GM21529 (cell line): ENCODE measurements at regions not wholly inside any gene's neighbourhood (a gene's known extent, or its start where the extent isn't known, plus 50 kb on each side); places are given as distances from the start of the nearest gene placed in this dataset.

ENCODE experiments used
- ATAC-seq: cut with Tn5 transposase; IDR thresholded peaks from one replicate; pipeline ENCODE4 v1.9.1; 2021; ENCODE audit not compliant: unreplicated experiment

DNA sequence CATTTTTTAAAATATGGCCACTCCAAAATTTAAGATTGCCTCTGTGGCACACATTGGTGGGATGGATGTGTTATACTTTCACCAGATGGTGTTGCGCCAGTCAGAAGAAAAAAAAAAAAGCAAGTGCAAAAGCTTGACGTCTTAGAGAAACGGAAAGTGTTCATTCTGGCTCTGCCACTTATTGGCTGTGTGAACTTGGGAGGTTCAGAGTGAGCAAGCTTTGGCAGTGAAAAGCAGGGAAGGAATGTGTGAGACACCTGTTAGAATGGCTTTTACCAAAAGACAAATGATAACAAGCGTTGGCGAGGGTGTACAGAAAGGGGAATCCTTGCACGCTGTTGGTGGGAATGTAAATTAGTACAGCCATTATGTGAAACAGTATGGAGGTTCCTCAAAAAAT lies 298.0 kb downstream of the TMEM114 start:
- no peak for ATAC-seq

DNA sequence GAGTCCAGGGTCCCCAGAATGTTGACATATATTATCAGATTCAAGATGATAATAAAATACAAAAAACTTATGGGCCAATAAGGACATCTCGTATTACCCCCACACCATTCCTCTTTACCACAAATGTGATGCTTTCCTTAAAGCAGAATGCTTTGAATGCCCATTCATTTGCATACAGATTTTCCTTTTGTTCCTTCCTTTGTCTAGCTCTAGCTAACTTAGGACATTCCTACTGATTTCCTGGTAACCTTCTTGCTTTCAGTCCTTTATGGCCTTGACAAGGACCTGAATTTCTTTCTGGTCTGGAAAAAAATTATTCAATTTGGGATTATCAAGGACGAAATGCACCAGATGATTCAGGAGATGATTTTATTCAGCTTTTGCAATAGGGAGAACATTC lies 304.0 kb downstream of the TMEM114 start:
- ATAC-seq = no peak

DNA sequence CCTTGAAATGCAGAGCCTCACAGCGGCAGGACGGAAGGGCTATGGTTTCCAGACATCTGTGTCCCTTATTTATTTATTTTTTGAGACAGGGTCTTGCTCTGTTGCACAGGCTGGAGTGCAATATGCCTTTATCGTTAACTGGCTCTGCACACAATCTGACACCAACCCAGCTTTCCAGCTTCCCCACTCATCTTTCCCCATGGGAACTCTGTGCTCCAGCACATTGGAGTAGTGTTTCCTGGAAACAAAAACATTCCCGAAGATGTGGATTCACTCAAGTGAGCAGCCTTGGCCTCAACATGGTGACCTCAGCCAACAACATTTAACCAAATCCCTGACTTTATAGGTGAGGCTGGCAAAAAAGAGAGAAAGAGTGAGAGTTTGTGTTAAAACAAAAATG lies 307.1 kb downstream of the TMEM114 start:
- ATAC-seq = no peak

DNA sequence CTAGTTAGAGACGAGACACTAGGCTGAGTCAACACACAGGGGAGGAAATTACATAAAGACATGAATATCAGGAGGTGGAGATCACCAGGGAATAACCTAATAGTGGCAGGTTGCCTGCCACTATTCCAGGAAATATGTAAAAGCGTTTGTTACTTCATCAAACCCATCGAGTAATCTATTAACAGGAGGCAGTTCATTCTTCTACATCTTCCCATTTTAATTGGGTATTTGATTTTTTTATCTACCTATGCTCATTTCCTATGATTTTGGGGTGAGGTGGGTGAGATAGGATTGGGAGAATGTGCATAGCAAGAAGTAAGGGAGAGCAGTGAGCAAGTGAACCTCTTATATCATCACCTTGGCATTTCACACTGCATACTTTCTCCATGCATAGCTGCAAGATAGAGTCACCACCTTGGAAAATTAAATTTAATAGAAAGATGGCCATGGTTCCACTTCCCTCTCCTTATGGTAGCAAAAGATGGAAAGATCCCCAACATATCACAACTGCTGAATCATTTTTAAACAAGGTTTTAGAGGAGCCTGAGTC lies 312.2 kb downstream of the TMEM114 start:
- no peak for ATAC-seq

DNA sequence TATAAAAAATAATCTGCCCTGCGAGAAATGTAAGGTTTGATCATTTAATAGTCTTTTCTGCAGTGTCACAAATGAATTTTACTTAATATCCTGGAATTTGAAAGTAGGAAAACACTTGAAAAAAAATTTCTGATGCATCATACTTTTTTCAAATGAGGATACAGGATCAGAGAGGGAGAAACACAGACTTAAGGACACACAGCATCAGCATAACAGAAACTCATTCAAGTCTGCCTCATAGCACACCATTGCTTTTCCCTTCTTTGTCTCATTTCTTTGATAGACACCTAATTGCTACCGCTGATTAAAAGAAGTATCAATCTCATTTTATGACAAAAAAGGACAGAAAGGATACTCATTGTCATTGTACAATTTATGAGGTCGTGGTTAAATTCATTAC lies 319.0 kb downstream of the TMEM114 start:
- no peak for ATAC-seq

DNA sequence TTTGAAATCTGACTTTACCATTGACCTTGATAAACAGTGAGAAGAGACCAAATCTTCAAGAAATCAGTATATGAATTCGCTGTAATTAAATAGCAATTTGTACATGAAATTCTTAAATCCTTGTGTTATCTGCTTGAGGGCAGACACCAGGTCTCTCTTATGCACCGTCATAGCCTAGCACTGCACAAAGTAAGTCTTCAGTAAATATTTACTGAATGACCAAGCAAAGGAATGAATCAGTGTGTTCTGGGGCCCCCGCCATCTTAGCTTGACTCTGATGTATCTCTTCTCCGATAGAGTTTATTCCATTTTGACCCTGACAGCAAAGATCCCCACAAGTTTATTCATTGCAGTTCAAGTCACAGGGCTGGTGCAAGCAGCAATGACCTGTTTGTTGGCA lies 328.0 kb downstream of the TMEM114 start:
- no peak for ATAC-seq

DNA sequence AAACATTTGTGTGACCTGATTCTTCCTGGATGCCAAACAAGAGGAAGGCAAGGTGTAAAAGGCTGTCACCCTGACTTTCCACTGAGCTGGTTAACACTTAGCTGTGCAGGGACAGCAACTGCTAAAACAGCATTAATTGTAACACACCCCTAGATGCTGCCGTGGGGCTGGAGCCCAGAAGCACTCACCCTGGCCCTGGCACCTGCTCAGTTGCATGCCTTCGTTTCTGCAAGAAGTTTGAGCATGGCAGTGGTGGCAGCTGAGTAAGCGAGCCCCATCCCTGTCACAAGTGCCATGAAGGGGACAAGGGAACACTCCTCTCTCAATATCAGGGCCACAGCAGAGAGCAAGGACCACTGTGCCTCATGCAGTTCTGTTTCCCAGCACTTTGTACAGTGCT lies 330.2 kb downstream of the TMEM114 start:
- no peak for ATAC-seq

DNA sequence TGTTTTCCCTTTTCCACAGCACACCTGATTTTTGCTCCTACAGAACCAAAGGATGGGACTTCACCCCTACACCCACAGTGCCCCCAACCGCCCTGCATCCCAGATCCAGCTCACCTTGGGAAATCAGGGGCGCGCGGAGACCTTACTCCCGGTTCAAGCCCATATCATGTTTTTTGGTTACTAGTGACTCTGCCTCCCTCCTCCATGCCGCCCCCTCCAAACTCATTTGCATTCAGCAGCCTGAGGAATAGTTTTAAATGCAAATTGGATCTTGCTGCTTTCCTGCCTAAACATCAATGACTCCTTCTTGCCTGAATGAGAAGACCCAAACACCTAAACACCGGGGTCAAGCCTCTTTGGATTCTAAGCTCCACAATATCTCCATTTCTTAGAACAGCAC lies 331.8 kb downstream of the TMEM114 start:
- no peak for ATAC-seq

DNA sequence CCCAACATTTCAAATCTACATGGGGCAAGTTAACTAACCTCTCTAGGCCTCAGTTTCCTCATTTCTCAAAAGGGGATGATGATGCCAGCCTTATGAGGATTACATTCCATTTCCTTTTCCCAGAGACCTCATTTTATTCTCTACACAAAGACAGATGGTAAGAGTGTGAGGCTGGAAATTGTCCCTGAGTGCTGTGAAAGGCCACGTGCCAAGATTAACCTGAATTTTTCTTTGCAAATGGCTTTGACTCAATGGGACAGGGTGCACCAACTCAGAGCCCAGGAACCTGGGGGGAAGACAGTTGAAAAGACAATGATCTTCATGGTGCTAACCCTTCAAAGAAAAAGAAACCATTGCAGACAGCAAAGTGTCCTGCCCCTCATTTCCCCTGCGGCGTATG lies 332.8 kb downstream of the TMEM114 start:
- no peak for ATAC-seq

DNA sequence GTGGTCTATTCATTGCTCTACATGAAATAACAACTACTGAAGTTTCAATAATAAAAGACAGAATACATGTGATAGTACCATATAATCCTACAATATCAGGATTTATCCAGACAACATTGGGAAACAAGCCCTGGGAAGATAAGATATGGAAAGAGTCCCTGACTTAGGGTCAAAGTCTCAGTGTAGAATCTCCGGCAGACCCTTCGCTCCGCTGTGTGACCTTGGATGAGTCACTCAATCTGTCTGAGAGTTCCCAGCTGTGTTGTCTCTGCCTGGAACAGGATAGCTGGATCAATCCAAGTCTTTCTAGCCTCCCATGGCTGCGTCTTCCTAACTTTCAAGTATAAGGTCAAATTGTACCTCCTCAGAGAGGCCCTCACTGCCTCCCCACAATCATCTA lies 335.9 kb downstream of the TMEM114 start:
- no peak for ATAC-seq

DNA sequence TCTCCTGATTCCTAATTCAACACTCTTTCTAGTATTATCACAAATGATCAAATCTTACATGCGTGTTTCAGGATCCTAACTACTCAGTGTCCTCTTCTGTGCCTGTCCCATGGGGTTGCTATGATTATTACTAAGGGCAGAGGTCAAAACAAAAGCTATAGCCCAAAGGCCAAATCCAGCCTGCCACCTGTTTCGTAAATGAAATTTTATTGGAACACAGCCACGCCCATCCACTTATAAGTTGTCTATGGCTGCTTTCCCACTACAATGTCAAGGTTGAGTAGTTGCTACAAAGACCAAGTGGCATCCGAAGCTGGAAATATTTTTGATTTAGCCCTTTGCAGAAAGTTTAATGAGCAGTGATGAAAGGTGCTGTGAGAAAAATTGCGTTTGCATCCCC lies 336.6 kb downstream of the TMEM114 start:
- ATAC-seq = no peak

DNA sequence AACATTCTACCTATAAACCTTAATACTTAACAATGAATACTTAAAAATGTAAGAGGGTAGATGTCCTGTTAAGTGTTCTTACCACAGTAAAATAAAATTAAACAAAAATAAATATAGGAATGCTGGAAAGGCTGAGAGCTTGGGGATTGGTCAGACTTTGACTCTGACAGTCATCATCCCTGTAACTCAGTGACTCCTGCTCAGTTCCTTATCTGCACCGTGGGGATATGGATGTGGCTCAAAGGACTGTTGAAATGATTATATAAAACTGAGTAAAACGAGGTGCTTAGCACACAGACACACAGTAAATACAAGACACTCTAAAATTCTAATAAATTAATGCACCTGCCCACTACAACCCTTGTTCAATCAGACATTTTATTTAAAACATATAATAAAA lies 338.6 kb downstream of the TMEM114 start:
- no peak for ATAC-seq

DNA sequence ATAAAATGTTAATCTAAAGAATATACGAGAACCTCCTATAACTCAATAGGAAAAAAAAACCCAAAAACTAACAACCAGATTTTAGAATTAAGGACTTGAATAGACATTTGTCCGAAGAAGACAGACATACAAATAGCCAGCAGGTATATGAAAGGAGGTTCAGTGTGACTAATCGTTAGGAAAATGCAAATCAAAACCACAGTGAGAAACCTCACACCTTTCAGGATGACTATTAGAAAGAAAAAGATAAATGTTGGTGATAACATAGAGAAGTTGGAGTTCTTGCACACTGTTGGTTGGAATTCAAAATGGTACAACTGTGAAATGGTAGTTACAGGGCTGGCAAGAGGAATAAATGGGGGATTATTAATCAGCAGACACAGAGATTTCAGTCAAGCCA lies 339.0 kb downstream of the TMEM114 start:
- ATAC-seq = no peak

DNA sequence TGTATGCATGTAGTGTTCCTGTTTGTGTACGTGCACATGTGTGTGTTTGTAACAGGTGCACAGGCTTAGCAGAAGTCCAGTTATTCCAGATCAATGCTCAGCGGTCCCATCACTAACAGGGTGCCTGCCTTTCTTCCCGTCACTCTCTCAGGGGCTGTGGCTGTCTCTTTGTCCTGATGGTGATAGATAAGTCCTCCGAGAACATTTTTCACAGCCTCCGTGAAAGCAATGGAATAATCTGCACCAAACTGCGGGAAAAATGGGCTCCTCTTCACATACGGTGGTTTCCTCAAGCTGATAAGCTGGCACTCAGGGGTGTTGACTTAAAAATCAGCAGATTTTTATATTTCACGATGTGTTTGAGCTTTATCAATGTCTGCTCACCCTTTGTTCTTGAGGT lies 342.3 kb downstream of the TMEM114 start:
- no peak for ATAC-seq

DNA sequence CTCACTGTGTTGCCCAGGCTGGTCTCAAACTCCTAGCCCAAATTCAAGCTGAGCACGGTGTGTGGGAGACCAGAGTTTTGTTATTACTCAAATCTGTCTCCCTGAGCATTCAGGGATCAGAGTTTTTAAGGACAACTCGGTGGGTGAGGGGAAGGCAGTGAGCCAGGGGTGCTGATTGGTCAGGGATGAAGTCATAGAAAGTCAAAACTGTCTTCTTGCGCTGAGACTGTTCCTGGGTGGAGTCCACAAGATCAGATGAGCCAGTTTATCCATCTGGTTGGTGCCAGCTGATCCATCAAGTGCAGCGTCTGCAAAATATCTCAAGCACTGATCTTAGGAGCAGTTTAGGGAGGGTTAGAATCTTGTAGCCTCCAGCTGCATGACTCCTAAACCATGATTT lies 346.3 kb downstream of the TMEM114 start:
- no peak for ATAC-seq

DNA sequence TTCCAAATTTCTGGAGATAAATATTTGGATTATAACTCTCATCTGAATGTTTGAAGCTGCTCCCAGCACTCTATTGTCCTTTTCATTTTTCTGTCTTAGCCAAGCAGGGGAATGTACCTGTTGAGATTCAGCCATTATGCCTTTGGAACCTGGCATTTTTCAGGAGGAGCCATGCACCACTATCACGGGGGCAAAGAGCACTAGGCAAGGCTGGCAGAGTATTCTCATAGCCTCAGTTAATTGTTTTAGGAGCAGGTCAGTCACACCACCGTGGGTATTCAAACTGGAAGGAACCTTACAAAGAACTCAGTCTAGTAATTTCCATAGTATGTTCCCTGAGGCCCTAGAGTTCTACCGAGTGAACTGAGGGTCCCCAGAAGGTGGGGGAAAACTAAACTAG lies 348.9 kb downstream of the TMEM114 start:
- no peak for ATAC-seq

DNA sequence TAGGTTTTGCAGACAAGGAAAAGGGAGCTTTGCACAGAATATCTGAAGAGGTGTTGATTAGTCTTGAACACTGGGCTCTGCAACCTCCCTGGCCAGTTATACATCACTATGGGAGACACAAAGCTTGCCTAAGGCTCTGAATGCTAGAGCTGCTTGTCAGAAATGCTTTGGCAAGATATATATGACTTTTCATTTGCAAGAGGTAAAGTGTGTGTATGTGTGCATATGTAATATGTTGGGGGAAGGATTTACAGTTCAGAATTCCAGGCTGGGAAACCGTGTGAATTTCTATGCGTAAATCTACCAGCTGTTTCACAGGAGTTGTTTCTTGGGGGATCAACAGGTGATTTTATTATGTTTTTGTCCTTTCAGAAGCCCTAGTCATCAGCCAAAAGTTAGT lies 350.9 kb downstream of the TMEM114 start:
- no peak for ATAC-seq

DNA sequence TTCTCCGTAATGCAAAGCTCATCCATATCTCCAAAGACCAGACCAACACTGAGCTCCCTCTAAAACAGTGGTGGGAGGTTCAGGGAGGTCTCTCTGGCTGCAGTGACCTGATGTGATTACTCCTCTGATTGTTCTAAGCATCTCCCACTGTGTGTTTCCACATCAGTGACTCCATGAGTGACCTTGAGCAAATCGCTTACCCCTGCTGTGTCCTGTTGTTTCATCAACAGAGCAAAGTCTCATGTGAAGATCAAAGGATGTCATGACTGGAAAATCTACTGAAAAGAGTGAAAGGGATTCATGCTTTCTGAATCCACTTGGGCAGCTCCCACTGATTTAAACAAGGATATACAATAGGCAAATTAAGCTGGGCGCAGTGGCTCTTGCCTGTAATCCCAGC lies 352.9 kb downstream of the TMEM114 start:
- ATAC-seq = no peak

DNA sequence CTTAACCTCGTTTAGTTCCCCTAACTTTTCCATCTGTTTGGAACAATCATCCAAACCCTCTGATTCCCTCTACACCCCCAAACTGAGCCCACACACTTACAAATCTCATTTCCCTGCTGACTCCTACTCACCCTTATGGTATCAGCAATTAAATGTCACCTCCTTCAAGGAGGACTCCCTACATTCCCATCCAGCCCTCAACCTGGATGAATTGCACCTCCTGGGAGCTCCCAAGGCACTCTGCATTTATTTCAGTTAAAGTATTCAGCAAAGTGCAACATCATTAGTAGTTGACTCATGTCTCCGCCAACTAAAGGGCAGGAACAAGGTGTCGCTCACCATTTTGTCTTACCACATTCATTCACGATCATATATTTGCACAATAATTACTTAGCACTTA lies 353.5 kb downstream of the TMEM114 start:
- ATAC-seq = no peak

DNA sequence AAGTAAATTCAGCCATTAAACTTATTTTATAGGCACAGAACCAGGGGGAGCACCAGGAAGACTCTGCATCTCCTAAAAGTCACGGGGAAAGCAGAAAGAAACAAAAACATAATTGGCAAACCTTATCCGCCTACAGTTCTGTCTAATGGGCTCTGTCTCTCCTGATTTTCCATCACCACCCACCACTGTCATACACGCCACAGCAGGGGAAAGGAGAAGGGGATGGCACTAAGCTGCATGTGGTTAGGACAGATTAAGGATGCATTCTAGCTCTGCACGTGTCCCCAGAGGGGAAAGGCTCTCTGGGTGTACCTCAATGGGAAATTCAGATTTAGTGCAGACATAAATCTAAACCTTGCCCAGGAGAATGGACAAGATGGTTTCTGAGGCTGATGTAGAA lies 359.8 kb downstream of the TMEM114 start:
- ATAC-seq = no peak

DNA sequence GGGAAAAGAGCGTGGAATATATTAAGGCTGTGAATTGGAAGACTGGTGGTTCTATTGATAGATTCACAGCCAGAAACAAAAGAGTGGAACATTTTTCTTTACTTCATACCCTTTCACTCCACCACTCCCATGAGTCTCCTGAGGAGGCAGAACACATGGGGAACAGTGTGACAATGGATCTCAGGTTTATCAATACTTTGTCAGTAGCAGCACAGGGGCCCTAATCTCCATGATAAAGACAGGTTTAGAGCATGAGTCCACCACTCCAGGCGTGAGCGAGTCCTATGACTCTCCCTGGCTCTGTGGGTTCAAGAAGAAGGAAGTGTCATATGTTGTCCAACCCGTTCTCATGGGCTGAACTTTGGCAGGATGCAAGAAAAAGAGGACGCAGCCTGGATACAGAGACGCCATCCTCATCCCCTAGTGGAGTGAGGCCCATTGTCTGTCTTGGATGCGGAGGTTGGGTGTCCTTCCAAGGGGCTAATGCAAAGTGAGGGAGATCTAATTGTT lies 361.2 kb downstream of the TMEM114 start:
- ATAC-seq = no peak

DNA sequence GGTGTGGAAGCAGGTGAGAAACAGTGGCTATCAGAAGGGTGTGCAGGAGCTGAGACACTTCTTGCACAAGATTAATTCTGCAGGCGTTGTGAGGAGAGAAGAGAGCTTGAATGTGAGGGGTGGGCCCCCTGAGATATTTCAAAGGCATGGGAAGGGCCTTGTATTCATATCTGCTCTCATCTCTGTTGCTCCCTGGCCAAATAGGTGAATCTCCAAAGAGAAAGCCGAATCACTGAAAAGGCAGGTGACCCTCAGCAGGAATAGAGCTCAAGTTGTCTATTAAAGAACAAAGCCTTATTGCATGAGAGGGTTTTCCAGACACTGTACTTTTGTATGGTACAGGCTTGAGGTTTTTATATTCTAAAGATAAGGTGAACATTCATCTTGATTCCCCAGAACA lies 373.1 kb downstream of the TMEM114 start:
- ATAC-seq = no peak

DNA sequence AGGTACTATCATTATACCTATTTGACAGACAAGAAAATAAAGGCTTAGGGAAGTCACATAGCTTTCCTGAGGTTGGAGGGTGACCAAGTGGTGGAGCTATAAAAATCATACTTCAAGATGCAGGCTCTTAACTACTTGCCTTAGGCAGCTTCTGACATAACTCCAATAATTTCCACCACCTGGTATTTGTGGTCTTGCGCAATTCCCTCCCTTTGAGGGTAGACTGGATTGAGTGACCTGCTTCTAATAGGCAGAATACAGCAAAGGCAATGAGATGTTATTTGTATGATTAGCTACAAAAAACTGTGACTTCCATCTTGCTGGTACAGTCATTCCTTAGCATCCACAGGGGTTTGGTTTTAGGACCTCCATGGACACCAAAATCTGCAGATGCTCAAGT lies 385.5 kb downstream of the TMEM114 start:
- no peak for ATAC-seq

DNA sequence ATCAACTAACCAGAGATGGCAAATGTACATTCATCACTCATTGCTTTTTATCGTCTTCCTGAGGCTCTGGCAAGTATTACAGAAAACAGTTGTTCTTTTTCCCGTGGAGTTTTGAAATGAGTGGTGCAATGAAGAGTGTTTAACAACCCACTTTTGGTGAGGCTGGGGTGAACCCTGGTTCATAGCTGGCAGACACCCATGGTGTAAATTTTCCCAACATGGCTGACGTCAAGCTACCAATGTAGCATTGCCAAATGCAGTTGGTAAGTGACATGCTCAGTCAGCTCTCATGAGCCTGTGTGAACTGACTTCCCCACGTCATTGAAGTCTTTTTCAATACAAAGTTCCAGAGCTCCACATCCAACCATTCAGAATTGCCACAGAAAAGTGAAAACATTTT lies 386.2 kb downstream of the TMEM114 start:
- ATAC-seq = no peak
